RPMI7951 (cell line): ENCODE measurements at regions not wholly inside any gene's neighbourhood (a gene's known extent, or its start where the extent isn't known, plus 50 kb on each side); places are given as distances from the start of the nearest gene placed in this dataset.
A peak's percentile ranks its signal among the peaks of the same experiment; 100 is the strongest.

Source experiments
- DNase-seq: peaks from one replicate; pipeline ENCODE4 v3.0.0-alpha.2; 2012; ENCODE audit warnings: low read depth

GRCh38 chr15:98025237-98025636, 64.7 kb downstream of the ARRDC4 start:
- no peak for DNase-seq

GRCh38 chr15:98034731-98035130, 74.2 kb downstream of the ARRDC4 start:
- DNase-seq: no peak

GRCh38 chr15:98035134-98035533, 74.6 kb downstream of the ARRDC4 start:
- DNase-seq: no peak

GRCh38 chr15:98035577-98036010, 75.1 kb downstream of the ARRDC4 start:
- DNase-seq: no peak

GRCh38 chr15:98039596-98039995, 79.1 kb downstream of the ARRDC4 start:
- no peak for DNase-seq

GRCh38 chr15:98040146-98040545, 79.6 kb downstream of the ARRDC4 start:
- DNase-seq: no peak

- DNase-seq: no peak
These were observed 82.9 kb downstream of the ARRDC4 start for GRCh38 chr15:98043160-98044014.

GRCh38 chr15:98051734-98052133, 91.2 kb downstream of the ARRDC4 start:
- no peak for DNase-seq

GRCh38 chr15:98057453-98057852, 97.0 kb downstream of the ARRDC4 start:
- no peak for DNase-seq

- DNase-seq: no peak
These were observed 102.4 kb downstream of the ARRDC4 start for GRCh38 chr15:98062869-98063268.

GRCh38 chr15:98063315-98063714, 102.8 kb downstream of the ARRDC4 start:
- peak; percentile 40 for DNase-seq

- DNase-seq: peak; percentile 35
These were observed 103.4 kb downstream of the ARRDC4 start for GRCh38 chr15:98063871-98064270.

GRCh38 chr15:98067339-98067738, 106.8 kb downstream of the ARRDC4 start:
- DNase-seq: peak; percentile 9

GRCh38 chr15:98069256-98069655, 108.8 kb downstream of the ARRDC4 start:
- no peak for DNase-seq

- peak; percentile 36 for DNase-seq
These were observed 109.6 kb downstream of the ARRDC4 start for GRCh38 chr15:98070137-98070536.

GRCh38 chr15:98071786-98072185, 111.3 kb downstream of the ARRDC4 start:
- DNase-seq: no peak

GRCh38 chr15:98075441-98075840, 114.9 kb downstream of the ARRDC4 start:
- no peak for DNase-seq

GRCh38 chr15:98076021-98076816, 115.7 kb downstream of the ARRDC4 start:
- peak; percentile 30 for DNase-seq

GRCh38 chr15:98077186-98077585, 116.7 kb downstream of the ARRDC4 start:
- DNase-seq: peak; percentile 71

- DNase-seq: no peak
These were observed 120.3 kb downstream of the ARRDC4 start for GRCh38 chr15:98080791-98081190.

GRCh38 chr15:98083203-98083910, 122.9 kb downstream of the ARRDC4 start:
- DNase-seq: no peak

GRCh38 chr15:98085003-98085639, 124.6 kb downstream of the ARRDC4 start:
- DNase-seq: peak; percentile 68
